ENCODE measurements at regions not wholly inside any gene's neighbourhood (a gene's known extent, or its start where the extent isn't known, plus 50 kb on each side); places are given as distances from the start of the nearest gene placed in this dataset.

GRCh38 chr6:93163146-93163545 lies 256.2 kb downstream of the EPHA7 start:
- DNase-seq (ENCODE audit: low read depth in 1 of 2, low spot score in 2 of 2) (no peak), FAIRE-seq (no peak)
- H3K27me3 ChIP-seq (replicated peaks in 1 of 4; ENCODE audit: control insufficient read depth in 3 of 4, extremely low read depth in 1 of 4, insufficient read depth in 3 of 4, low read length in 3 of 4) = no peaks in the 10 kb centered on the region
- no peak overlapping the region for H2AK5ac ChIP-seq (ENCODE audit: low read depth, low read length)
- H3K36me3 ChIP-seq (ENCODE audit: control insufficient read depth in 2 of 4, insufficient read depth in 4 of 4, low read length in 3 of 4) = no peaks in the 10 kb centered on the region
- H2BK15ac ChIP-seq (ENCODE audit: low read length) = no peak overlapping the region
- H4K8ac ChIP-seq (ENCODE audit: extremely low read depth, insufficient read depth, low read length) = no peak overlapping the region
- no peak overlapping the region for H2BK20ac ChIP-seq (ENCODE audit: low read length)
- no peak overlapping the region for H3K4me3 ChIP-seq (ENCODE audit: extremely low read depth in 1 of 4, insufficient read depth in 2 of 4, low read depth in 3 of 4, low read length in 4 of 4)
- no peak overlapping the region for H3K14ac ChIP-seq (ENCODE audit: insufficient read length)
- TF ChIP-seq RNF2 (IDR thresholded peaks at IDR 0.05; ENCODE audit: borderline replicate concordance, low read depth, low read length, missing control alignments, poor library complexity, severe bottlenecking) = no peak
- TF ChIP-seq JUND (IDR thresholded peaks at IDR 0.05; ENCODE audit: low read length) = no peak
- no peak overlapping the region for H3K23ac ChIP-seq (ENCODE audit: insufficient read length)
- WGBS, 2 experiments (ENCODE audit: extremely low coverage in 1 of 2, insufficient coverage in 1 of 2, insufficient read length in 1 of 2, insufficient replicate concordance in 2 of 2, low coverage in 1 of 2, low lambda C conversion rate in 2 of 2, missing lambda C conversion rate in 1 of 2) = 97% methylated on average over 3 of the region's 3 CpGs; no CpG with 5 or more reads in 1 of the 2 experiments
- H3K56ac ChIP-seq (replicated peaks; ENCODE audit: insufficient read length, low read depth, low read length) = no peak overlapping the region
- no peaks in the 10 kb centered on the region for H3K23me2 ChIP-seq (ENCODE audit: low read depth, low read length)
- no peak overlapping the region for H2BK120ac ChIP-seq (replicated peaks; ENCODE audit: low read depth, low read length)
- no peak overlapping the region for H2BK12ac ChIP-seq (ENCODE audit: low read depth, low read length)
- H3K9ac ChIP-seq (replicated peaks in 1 of 4; ENCODE audit: extremely low read depth in 1 of 4, low read depth in 3 of 4, low read length in 3 of 4) = no peak overlapping the region
- H3K79me2 ChIP-seq (ENCODE audit: control insufficient read depth in 1 of 2, insufficient read depth in 2 of 2, low read length in 2 of 2) = no peaks in the 10 kb centered on the region
- H3K4ac ChIP-seq (replicated peaks; ENCODE audit: insufficient read length, low read depth, low read length) = no peak overlapping the region
- H4K20me1 ChIP-seq (replicated peaks in 1 of 2; ENCODE audit: control insufficient read depth in 1 of 2, insufficient read depth in 2 of 2, low read length in 2 of 2) = no peaks in the 10 kb centered on the region
- no peak overlapping the region for H3K4me2 ChIP-seq (ENCODE audit: insufficient read depth in 1 of 2, low read depth in 2 of 2, low read length in 2 of 2)
- H2BK5ac ChIP-seq (ENCODE audit: low read depth, low read length) = no peak overlapping the region
- H3K18ac ChIP-seq (ENCODE audit: extremely low read depth, low read length) = no peak overlapping the region
- no peaks in the 10 kb centered on the region for H3K9me3 ChIP-seq (ENCODE audit: insufficient read depth in 2 of 2, low read depth in 1 of 2, low read length in 1 of 2)
- no peak overlapping the region for H4K91ac ChIP-seq (replicated peaks; ENCODE audit: insufficient read length, low read length)
- ChIA-PET POLR2A (ENCODE audit: partially characterized antibody) (no interaction called here), CTCF (ENCODE audit: partially characterized antibody) (no interaction called here)
- H4K5ac ChIP-seq (ENCODE audit: insufficient read length, low read depth, low read length) = no peak overlapping the region
- no peaks in the 10 kb centered on the region for H3K4me1 ChIP-seq (replicated peaks in 1 of 4; ENCODE audit: control insufficient read depth in 3 of 4, insufficient read depth in 4 of 4, low read length in 3 of 4)
- no peaks in the 10 kb centered on the region for H3K79me1 ChIP-seq (ENCODE audit: low read depth, low read length)
- peak overlapping the region; percentile 84; the same call in 1 of the 2 replicates for H2AFZ ChIP-seq (ENCODE audit: low read length)
- H3K27ac ChIP-seq (ENCODE audit: low read depth, low read length) = no peak overlapping the region

Data from H1 (cell line).